ENCODE measurements at regions not wholly inside any gene's neighbourhood (a gene's known extent, or its start where the extent isn't known, plus 50 kb on each side); places are given as distances from the start of the nearest gene placed in this dataset.

DNA sequence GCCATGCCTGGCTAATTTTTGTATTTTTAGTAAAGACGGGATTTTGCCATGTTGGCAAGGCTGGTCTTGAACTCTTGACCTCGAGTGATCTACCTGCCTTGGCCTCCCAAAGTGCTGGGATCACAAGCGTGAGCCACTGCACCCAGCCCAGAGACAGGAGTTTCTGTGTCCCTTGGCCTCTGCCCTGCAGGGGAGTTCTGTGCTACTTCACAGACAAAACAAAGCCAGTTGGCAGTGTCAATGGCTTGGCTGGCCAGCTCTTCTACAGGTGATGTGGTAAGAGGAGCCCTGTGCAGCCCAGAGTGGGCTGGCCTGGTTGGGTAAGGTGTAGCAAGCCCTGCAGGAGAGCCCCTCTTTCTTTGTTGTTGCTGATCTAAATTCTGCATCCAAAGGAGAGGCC, 60.5 kb upstream of the SHISAL1 start:
- TF ChIP-seq FOXM1 (IDR thresholded peaks at IDR 0.05; ENCODE audit: borderline replicate concordance) (no peak), ELF4 (IDR thresholded peaks at IDR 0.05) (no peak), FOXK2 (IDR thresholded peaks at IDR 0.05) (no peak)
- ChIA-PET CTCF (no interaction called here), POLR2A (no interaction called here)
- DNase-seq (ENCODE audit: extremely low spot score): no peak

DNA sequence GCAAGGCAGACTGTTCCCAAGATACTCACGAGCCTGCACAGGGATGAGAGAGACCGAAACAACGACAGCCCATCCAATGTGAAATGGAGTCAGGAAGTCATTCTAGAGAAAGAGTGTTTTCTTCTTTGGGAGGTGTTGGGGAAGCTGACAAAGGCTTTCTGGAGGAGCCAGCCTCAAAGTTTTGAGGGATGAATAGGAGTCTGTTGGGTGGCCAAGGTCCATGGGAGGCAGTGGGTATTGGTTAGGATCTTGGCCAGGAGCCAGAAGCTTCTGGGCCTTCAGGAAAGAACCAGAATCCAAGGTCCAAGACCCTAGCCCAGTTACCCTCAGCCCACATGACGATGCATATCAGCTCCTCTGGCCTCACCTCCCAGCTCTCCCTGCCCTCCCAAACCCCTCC, 59.9 kb upstream of the SHISAL1 start:
- TF ChIP-seq, protein P1, sequence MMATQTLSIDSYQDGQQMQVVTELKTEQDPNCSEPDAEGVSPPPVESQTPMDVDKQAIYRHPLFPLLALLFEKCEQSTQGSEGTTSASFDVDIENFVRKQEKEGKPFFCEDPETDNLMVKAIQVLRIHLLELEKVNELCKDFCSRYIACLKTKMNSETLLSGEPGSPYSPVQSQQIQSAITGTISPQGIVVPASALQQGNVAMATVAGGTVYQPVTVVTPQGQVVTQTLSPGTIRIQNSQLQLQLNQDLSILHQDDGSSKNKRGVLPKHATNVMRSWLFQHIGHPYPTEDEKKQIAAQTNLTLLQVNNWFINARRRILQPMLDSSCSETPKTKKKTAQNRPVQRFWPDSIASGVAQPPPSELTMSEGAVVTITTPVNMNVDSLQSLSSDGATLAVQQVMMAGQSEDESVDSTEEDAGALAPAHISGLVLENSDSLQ (IDR thresholded peaks at IDR 0.05): no peak
- TF ChIP-seq LEF1 (IDR thresholded peaks at IDR 0.05; ENCODE audit: borderline replicate concordance) (no peak), SP1 (IDR thresholded peaks at IDR 0.05) (no peak), FOXM1 (IDR thresholded peaks at IDR 0.05; ENCODE audit: borderline replicate concordance) (no peak), L3MBTL2 (conservative IDR thresholded peaks at IDR 0.05) (no peak), ZNF384 (IDR thresholded peaks at IDR 0.05) (no peak)

DNA sequence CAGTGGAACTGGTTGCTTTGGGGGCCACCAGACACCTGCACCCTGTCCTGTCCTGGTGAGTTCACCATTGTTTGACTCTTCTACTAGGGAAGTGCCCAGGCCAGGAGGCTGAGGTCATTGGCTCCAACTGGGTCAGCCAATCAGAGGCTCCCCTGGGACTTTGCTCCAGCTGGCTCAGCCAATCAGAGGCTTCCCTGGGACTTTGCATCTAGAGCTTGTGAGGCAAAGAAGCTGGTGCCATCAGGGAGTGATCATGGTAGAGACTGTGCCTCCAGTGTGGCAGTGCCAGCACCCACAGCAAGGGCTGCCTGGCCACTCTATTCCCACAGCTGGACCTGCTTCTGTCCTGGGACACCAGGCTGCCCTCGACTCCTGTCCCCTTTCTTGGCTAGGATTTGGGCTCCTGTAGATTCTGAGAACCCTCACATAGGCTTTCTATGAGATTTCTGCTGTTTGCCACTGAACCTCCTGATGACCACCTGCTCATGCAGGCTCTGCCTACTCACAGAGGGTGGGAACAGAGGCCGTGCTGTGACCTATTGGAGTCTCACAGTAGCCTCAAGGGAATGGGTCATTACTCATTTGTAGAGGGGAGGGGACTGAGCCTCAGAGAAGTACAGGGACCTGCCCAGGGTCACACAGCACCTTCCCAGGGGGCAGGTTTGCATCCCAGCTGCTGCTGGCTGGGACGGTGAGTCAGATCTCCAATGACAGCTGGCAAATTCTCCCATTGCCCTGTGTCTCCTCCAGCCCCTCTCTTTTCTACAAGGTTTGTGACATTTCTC, 59.2 kb upstream of the SHISAL1 start:
- ChIA-PET POLR2A (no interaction called here), CTCF (no interaction called here)
- TF ChIP-seq FOXA1 (IDR thresholded peaks at IDR 0.05): no peak
- no peak for TF ChIP-seq LEF1 (IDR thresholded peaks at IDR 0.05; ENCODE audit: borderline replicate concordance)
- no peak for TF ChIP-seq SUZ12 (IDR thresholded peaks at IDR 0.05)
- TF ChIP-seq HDGF (IDR thresholded peaks at IDR 0.05; ENCODE audit: borderline replicate concordance): no peak
- TF ChIP-seq ELF4 (IDR thresholded peaks at IDR 0.05): no peak
- no peak for TF ChIP-seq ARNT (IDR thresholded peaks at IDR 0.05)
- TF ChIP-seq FOXK2 (IDR thresholded peaks at IDR 0.05): no peak
- TF ChIP-seq NFRKB (IDR thresholded peaks at IDR 0.05): no peak
- no peak for DNase-seq (ENCODE audit: extremely low spot score)

More for the DNA sequence above, 59.9 kb upstream of the SHISAL1 start:
- DNase-seq (ENCODE audit: extremely low spot score): no peak
- ChIA-PET CTCF (no interaction called here), POLR2A (no interaction called here)

DNA sequence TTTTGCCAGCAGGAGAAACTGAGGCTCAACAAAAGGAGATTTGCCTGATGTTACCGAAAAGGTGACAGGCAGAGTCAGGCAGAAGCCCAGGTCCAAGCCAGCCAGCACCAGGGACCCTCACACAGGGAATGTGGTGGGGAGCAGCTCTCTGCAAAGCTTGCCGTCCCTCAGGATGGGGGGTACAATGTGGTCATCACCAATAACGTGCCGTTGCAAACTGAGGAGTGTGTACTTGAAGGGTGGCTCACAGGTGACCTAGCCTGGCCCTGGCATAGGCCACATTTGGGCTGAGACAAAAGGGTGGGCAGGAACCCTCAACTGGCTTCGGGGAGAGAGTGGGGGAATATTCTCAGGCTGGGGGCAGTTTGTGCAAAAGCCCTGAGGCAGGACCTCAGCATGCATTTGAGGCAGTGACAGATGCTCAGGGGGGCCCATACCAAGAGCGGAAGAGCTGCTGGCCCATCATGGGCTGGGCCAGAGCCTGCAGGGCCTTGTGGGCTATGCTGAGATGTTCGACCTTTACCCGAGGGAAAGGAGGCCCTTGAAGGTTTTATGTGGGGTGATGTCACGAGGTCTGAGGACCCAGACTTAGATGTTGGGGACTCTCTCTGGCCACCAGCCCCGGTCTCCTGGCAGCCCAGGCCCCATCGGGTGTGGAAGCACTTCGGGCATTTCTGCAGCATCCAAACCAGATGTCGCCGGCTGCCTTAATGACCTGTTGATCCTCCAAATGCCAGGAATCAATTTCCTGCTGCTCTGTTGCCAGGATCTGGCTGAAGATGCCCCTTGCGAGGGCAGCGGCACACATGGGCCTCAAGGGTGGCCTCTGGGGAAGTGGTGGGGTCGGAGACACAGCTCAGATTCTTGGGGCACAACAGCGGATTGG, 57.4 kb upstream of the SHISAL1 start:
- CTCF ChIA-PET: interaction anchor here (0.8 kb wide), 1 partner anchor 198 kb away, joined by 3 read pairs; no protein-coding TSS in a partner anchor
- no peak for TF ChIP-seq TARDBP (IDR thresholded peaks at IDR 0.05)
- no peak for TF ChIP-seq FOXK2 (IDR thresholded peaks at IDR 0.05)
- TF ChIP-seq SP1 (IDR thresholded peaks at IDR 0.05): no peak
- no peak for TF ChIP-seq L3MBTL2 (conservative IDR thresholded peaks at IDR 0.05)
- no peak for TF ChIP-seq HDGF (IDR thresholded peaks at IDR 0.05; ENCODE audit: borderline replicate concordance)
- no peak for TF ChIP-seq ELF4 (IDR thresholded peaks at IDR 0.05)
- no peak for TF ChIP-seq NFRKB (IDR thresholded peaks at IDR 0.05)
- no peak for TF ChIP-seq FOXA1 (IDR thresholded peaks at IDR 0.05)
- no peak for TF ChIP-seq CTBP1 (IDR thresholded peaks at IDR 0.05; ENCODE audit: borderline replicate concordance)
- no peak for TF ChIP-seq ZNF384 (IDR thresholded peaks at IDR 0.05)
- TF ChIP-seq, protein P1 (IDR thresholded peaks at IDR 0.05): no peak
- no peak for TF ChIP-seq LEF1 (IDR thresholded peaks at IDR 0.05; ENCODE audit: borderline replicate concordance)
- no peak for TF ChIP-seq ARNT (IDR thresholded peaks at IDR 0.05)
- no peak for TF ChIP-seq FOXM1 (IDR thresholded peaks at IDR 0.05; ENCODE audit: borderline replicate concordance)
- TF ChIP-seq BHLHE40 (IDR thresholded peaks at IDR 0.05; ENCODE audit: borderline replicate concordance): no peak
- no peak for TF ChIP-seq SUZ12 (IDR thresholded peaks at IDR 0.05)
- POLR2A ChIA-PET: no interaction called here
- DNase-seq (ENCODE audit: extremely low spot score): no peak

DNA sequence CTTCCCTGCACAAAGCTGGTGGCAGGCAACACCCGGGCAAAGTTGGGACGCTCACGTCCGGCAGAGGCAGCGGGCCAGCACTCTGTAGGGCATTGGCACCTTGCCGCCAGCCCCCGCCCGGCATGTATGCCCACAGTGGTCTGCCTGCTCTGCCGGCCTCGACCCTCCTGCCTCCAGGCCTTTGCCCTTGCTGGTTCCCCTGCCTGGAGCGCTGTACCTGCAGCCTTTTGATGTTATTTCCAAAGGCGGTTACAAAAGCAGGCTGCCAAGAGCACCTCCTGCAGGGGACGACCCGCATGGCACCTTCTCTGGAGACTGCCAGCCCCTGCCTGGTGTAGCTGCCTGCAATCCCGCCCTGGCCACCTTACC, 56.5 kb upstream of the SHISAL1 start:
- ChIA-PET CTCF (interaction anchor here (0.8 kb wide), 1 partner anchor 199 kb away, joined by 3 read pairs; no protein-coding TSS in a partner anchor), POLR2A (no interaction called here)
- no peak for TF ChIP-seq CTBP1 (IDR thresholded peaks at IDR 0.05; ENCODE audit: borderline replicate concordance)
- TF ChIP-seq, protein P1 (IDR thresholded peaks at IDR 0.05): no peak
- no peak for TF ChIP-seq FOXA1 (IDR thresholded peaks at IDR 0.05)
- TF ChIP-seq ARNT (IDR thresholded peaks at IDR 0.05): no peak
- no peak for TF ChIP-seq L3MBTL2 (conservative IDR thresholded peaks at IDR 0.05)
- TF ChIP-seq TARDBP (IDR thresholded peaks at IDR 0.05): no peak
- TF ChIP-seq FOXM1 (IDR thresholded peaks at IDR 0.05; ENCODE audit: borderline replicate concordance): no peak
- DNase-seq (ENCODE audit: extremely low spot score): no peak

DNA sequence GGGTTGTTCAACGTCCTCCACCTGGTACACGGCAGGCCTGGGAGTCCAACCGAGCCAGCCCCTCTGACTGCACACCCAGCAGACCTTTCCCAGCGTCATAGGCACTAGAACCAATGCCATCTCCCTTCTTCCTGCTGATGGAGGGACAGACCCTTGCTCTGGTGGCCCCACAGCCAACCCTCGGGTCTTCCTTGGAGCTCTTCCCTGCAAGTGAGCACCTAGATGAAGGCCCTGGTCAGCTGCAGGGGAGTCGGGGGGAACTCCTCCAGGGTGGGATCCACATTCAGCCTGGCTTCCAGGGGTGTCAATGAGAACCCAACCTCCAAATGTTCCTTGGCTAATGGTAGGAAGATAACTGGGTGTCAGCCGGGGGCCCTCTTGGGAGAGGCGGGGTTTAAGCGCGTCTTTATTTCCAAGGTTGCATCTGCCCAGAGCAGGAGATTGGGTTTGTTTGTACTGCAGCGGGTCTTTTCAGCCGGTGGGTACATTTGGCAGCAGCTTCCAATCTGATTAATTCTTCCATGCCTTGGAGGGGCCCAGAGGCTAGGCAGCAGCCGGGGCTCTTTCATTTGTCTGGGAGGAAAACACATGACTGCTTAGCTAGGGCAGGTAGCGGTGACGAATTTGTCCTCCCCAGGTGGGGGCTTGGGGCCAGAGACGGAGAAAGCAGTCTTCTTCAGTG, 56.0 kb upstream of the SHISAL1 start:
- TF ChIP-seq FOXK2 (IDR thresholded peaks at IDR 0.05) (no peak), FOXM1 (IDR thresholded peaks at IDR 0.05; ENCODE audit: borderline replicate concordance) (no peak), L3MBTL2 (conservative IDR thresholded peaks at IDR 0.05) (no peak), ARNT (IDR thresholded peaks at IDR 0.05) (no peak), BHLHE40 (IDR thresholded peaks at IDR 0.05; ENCODE audit: borderline replicate concordance) (no peak), CTBP1 (IDR thresholded peaks at IDR 0.05; ENCODE audit: borderline replicate concordance) (no peak), HDGF (IDR thresholded peaks at IDR 0.05; ENCODE audit: borderline replicate concordance) (no peak), ELF4 (IDR thresholded peaks at IDR 0.05) (no peak), FOXA1 (IDR thresholded peaks at IDR 0.05) (no peak), LEF1 (IDR thresholded peaks at IDR 0.05; ENCODE audit: borderline replicate concordance) (no peak), TARDBP (IDR thresholded peaks at IDR 0.05) (no peak), ZNF384 (IDR thresholded peaks at IDR 0.05) (no peak), SP1 (IDR thresholded peaks at IDR 0.05) (no peak)
- TF ChIP-seq, protein P1 (IDR thresholded peaks at IDR 0.05): no peak
- CTCF ChIA-PET: no interaction called here
- POLR2A ChIA-PET: no interaction called here
- no peak for DNase-seq (ENCODE audit: extremely low spot score)
